ENCODE measurements at regions not wholly inside any gene's neighbourhood (a gene's known extent, or its start where the extent isn't known, plus 50 kb on each side); places are given as distances from the start of the nearest gene placed in this dataset.

DNA sequence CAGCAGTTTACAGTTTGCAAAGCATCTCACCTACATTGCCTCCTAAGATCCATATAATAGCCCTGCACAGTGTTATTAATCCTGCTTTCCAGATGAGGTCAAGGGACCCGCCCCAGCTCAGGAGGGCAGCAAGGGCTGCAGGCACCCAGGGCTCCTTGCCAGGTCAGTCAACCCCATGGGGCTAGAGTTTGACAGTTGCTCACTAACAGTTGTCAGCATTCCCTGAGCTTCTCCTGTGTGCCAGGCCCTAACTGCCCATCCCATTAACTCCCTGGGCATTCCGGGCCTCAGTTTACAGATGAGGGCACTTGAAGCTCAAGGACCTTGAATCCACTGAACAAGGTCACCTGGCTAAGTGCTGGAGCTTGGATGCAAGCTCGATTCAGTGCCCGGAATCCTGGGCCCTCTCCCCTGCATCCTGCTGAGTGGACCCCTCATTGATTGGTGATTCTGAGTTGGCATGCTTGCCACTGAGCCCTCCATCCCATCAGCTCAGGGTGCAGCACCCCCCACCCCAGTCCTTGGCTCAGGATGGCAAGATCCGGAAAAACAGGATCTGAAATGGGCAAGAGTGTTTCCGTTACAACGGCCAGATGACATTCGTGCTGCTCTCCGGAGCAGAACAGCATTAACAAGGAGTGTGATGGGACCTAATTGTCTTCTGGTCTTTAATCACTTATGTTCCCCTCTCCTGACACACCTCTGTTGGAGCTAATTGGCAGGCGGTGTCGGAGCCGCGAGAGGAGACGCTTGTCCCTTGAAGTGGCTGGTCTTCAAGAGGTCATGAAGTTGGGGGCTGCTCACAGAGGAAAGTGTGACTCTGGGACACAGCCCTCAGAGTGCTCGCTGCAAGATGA is 87.4 kb upstream of the SHISAL1 start:
- TF ChIP-seq, protein P1, sequence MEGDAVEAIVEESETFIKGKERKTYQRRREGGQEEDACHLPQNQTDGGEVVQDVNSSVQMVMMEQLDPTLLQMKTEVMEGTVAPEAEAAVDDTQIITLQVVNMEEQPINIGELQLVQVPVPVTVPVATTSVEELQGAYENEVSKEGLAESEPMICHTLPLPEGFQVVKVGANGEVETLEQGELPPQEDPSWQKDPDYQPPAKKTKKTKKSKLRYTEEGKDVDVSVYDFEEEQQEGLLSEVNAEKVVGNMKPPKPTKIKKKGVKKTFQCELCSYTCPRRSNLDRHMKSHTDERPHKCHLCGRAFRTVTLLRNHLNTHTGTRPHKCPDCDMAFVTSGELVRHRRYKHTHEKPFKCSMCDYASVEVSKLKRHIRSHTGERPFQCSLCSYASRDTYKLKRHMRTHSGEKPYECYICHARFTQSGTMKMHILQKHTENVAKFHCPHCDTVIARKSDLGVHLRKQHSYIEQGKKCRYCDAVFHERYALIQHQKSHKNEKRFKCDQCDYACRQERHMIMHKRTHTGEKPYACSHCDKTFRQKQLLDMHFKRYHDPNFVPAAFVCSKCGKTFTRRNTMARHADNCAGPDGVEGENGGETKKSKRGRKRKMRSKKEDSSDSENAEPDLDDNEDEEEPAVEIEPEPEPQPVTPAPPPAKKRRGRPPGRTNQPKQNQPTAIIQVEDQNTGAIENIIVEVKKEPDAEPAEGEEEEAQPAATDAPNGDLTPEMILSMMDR (conservative IDR thresholded peaks at IDR 0.05 in 1 of 2, IDR thresholded peaks at IDR 0.05 in 1 of 2; ENCODE audit: low read depth in 1 of 2, low read length in 2 of 2): no peak
- no peak for TF ChIP-seq EZH2 (IDR thresholded peaks at IDR 0.05; ENCODE audit: low read length, missing control alignments)
